ENCODE measurements at regions not wholly inside any gene's neighbourhood (a gene's known extent, or its start where the extent isn't known, plus 50 kb on each side); places are given as distances from the start of the nearest gene placed in this dataset.

DNA sequence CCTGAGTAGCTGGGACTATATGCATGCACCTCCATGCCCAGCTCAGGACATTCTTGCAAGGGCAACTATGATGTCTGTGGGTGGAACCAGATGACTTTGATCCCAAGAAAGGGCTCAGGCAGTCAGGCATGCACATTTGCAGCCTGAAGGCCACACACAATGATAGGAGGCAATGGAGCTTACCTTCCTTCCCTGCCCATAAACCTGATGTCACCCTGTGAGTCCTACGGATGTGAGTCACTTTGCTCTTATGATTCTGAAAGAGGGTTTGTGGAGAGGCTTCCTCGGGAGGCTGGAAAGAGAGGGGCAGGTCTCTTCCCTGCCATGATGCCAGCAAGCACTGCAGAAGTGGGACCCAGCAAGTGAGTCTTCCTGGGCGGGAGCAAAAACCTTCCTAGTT is 202.4 kb downstream of the LY86 start:
- Mint-ChIP-seq H3K4me3 (no peak overlapping the region), H3K27me3 (ENCODE audit: low read depth) (peaks cover 2% of the 10 kb centered on the region), H3K4me1 (ENCODE audit: low read depth) (peaks cover 37% of the 10 kb centered on the region), H3K27ac (no peak overlapping the region), H3K9me3 (ENCODE audit: insufficient read depth) (no peaks in the 10 kb centered on the region), H3K36me3 (ENCODE audit: low read depth) (no peaks in the 10 kb centered on the region)
- POLR2A ChIA-PET, result no interaction called here
- CTCF ChIA-PET, result no interaction called here
- ATAC-seq, result no peak
- DNase-seq, result no peak

DNA sequence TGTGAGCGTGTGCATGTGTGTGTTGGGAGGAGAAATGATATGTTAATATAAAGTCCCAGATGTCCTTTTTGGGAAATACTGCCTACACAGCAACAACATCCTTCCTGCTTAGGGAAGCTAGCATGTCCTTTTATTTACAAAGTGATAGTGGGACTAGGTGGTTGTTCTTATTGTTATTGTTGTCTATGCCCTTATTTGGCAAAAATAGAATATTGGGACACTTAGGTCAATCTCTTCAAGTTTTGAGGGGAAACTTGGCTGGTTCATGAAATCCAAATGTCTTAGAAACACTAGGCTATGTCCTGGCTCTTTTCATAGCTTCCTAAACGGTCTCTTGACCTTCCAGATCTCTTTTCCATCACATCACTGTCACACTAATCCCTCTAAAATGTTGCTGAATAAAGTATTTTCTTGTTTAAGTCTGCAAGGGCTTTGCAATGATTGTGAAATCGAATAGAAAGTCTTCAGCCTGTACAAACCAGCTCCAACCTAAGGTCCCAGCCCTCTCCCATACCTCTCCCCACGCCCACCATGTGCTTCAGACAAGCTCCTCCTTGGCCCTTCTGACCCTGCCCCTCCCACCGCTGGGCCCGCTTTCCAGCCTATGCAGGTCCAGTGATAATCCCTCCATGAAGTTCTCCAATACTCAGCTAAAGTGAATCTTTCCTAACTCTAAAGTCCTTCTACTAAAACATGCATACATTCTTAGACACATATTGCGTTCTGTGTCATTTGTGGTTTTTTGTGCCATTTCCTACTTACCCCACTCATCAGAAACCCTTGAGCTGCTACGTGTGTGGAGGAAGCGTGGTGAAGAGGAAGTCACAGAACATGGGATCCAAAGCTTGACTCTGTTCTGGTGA is 205.1 kb downstream of the LY86 start:
- H3K27ac Mint-ChIP-seq, result peak overlapping the region; percentile 65
- no peak overlapping the region for H3K4me3 Mint-ChIP-seq
- no peaks in the 10 kb centered on the region for H3K9me3 Mint-ChIP-seq (ENCODE audit: insufficient read depth)
- CTCF ChIA-PET, result interaction anchor here (0.8 to 2.4 kb wide), 6 partner anchors 9 to 445 kb away, joined by 3 to 8 read pairs (median 4); no protein-coding TSS in a partner anchor
- DNase-seq, result no peak
- no peaks in the 10 kb centered on the region for H3K27me3 Mint-ChIP-seq (ENCODE audit: low read depth)
- H3K36me3 Mint-ChIP-seq (ENCODE audit: low read depth), result no peaks in the 10 kb centered on the region
- ATAC-seq, result peak; percentile 56
- H3K4me1 Mint-ChIP-seq (ENCODE audit: low read depth), result peaks cover 38% of the 10 kb centered on the region
- POLR2A ChIA-PET, result no interaction called here

DNA sequence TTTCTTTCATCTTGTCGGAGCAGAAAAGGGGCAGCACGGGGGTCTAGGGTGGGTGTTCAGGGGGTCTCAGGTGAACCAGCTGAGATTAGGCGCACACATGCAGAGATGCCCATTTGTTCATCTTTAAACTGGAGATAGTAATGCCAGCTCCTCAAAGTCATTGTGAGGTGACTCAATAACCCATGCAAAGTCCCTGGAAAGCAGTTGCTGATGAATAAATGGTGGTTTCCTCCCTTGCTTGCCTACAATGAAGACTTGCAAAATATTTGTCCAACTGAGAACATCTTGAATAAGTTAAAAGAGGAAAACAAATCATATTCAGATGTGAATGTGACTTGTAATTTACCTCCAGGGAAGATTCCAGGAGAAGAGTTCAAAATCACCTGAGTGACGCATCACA is 206.9 kb downstream of the LY86 start:
- POLR2A ChIA-PET, result no interaction called here
- ATAC-seq, result no peak
- no peaks in the 10 kb centered on the region for H3K36me3 Mint-ChIP-seq (ENCODE audit: low read depth)

DNA sequence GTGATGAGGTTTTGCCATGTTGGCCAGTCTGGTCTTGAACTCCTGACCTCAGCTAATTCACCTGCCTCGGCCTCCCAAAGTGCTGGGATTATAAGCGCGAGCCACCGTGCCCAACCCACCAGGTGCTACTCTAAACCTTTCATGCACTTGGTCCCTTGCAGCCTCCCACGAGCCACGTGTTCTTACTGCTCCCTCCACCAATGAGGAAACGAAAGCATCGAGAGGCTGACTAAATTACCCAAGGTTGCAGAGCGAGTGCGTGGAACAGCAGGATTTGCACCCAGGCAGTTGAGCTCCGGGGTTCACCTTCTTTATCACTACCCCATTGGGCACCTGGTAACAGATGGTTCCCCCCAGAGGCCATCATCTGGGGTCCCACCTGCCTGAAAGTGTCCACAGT is 208.3 kb downstream of the LY86 start:
- POLR2A ChIA-PET, result no interaction called here
- DNase-seq (no peak), ATAC-seq (no peak)
- Mint-ChIP-seq H3K4me1 (ENCODE audit: low read depth) (peaks cover 59% of the 10 kb centered on the region), H3K9me3 (ENCODE audit: insufficient read depth) (no peaks in the 10 kb centered on the region), H3K27ac (no peak overlapping the region), H3K36me3 (ENCODE audit: low read depth) (no peaks in the 10 kb centered on the region), H3K27me3 (ENCODE audit: low read depth) (no peaks in the 10 kb centered on the region), H3K4me3 (no peak overlapping the region)
- CTCF ChIA-PET, result interaction anchor here (1.3 kb wide), 1 partner anchor 10 kb away, joined by 4 read pairs; no protein-coding TSS in a partner anchor

More for the DNA sequence above, 206.9 kb downstream of the LY86 start:
- Mint-ChIP-seq H3K4me3 (no peak overlapping the region), H3K4me1 (ENCODE audit: low read depth) (peaks cover 54% of the 10 kb centered on the region), H3K9me3 (ENCODE audit: insufficient read depth) (no peaks in the 10 kb centered on the region), H3K27ac (no peak overlapping the region), H3K27me3 (ENCODE audit: low read depth) (no peaks in the 10 kb centered on the region)
- DNase-seq, result no peak
- CTCF ChIA-PET, result interaction anchor here (1.7 to 2.4 kb wide), 2 partner anchors 36 to 99 kb away, joined by 4 to 8 read pairs; no protein-coding TSS in a partner anchor

DNA sequence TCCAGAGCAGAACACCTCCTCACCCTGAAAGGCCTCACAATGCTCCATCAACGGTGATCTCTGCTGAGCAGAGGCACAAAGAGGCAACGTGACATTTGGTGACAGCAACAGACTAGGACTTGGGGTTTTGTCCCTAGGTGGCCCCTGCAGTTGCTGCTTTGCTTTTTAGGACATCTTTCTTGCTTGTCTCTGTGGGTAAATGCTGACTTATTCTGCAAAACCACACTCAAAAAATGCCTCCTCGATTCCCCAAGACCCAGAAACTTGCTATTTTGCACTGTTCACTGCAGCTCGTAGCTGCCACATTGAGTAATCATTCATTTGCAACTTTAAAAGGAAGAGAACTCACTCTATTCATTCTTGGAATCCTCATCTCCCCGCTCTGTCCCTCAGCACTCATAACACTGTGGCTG is 209.9 kb downstream of the LY86 start:
- CTCF ChIA-PET, result no interaction called here
- POLR2A ChIA-PET, result no interaction called here
- no peaks in the 10 kb centered on the region for H3K27me3 Mint-ChIP-seq (ENCODE audit: low read depth)
- no peak overlapping the region for H3K4me3 Mint-ChIP-seq
- DNase-seq, result peak; percentile 32
- no peaks in the 10 kb centered on the region for H3K9me3 Mint-ChIP-seq (ENCODE audit: insufficient read depth)
- H3K27ac Mint-ChIP-seq, result peak overlapping the region; percentile 46
- no peaks in the 10 kb centered on the region for H3K36me3 Mint-ChIP-seq (ENCODE audit: low read depth)
- peaks cover 50% of the 10 kb centered on the region for H3K4me1 Mint-ChIP-seq (ENCODE audit: low read depth)
- no peak for ATAC-seq

DNA sequence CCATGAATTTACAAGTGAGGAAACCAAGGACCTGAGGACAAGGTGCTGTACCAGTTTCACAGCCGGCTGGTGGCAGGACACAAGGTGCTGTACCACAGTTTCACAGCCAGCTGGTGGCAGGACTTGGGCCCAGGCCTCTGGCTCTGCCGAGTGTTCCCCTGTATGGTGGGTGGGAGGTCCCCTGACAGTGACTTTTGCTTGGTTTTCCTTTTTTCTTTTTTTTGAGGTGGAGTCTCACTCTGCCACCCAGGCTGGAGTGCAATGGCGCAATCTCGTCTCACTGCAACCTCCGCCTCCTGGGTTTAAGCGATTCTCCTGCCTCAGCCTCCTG is 212.4 kb downstream of the LY86 start:
- Mint-ChIP-seq H3K9me3 (ENCODE audit: insufficient read depth) (no peaks in the 10 kb centered on the region), H3K4me1 (ENCODE audit: low read depth) (peaks cover 38% of the 10 kb centered on the region), H3K27ac (no peak overlapping the region), H3K27me3 (ENCODE audit: low read depth) (no peaks in the 10 kb centered on the region), H3K4me3 (no peak overlapping the region), H3K36me3 (ENCODE audit: low read depth) (no peaks in the 10 kb centered on the region)
- ChIA-PET POLR2A (no interaction called here), CTCF (no interaction called here)
- DNase-seq, result no peak
- ATAC-seq, result no peak

DNA sequence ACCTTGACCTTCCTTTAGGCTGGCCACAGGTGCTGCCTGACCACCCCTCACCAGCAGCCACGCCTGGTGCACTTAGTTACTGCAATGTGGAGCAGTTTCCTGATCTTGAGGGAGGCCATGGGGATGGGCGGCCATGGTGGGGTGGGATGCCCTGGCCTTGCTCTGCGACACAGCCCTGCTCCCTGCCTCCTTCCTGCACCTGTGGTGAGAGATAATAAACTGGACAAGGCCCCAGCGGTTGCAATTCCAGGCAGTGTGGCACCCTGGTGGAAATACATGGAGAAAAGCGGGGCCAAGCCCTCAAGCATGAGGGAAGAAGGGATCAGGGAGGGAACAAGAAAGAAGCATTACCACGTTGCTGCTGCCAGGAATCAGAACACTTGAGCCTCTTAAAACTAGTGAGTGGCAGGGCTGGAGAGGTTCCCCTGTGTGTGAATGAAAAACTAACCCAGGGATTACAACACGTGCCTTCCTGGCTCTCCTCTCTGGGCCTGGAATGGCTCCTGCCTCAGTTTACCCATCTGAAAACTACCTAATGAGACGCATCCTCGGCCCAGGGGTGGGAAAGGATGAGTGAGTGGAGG is 213.2 kb downstream of the LY86 start:
- Mint-ChIP-seq H3K9me3 (ENCODE audit: insufficient read depth) (no peaks in the 10 kb centered on the region), H3K4me3 (no peak overlapping the region), H3K27me3 (ENCODE audit: low read depth) (peaks cover 2% of the 10 kb centered on the region), H3K36me3 (ENCODE audit: low read depth) (no peaks in the 10 kb centered on the region), H3K27ac (peak overlapping the region; percentile 25), H3K4me1 (ENCODE audit: low read depth) (peaks cover 38% of the 10 kb centered on the region)
- POLR2A ChIA-PET, result no interaction called here
- CTCF ChIA-PET, result no interaction called here
- DNase-seq (no peak), ATAC-seq (no peak)

DNA sequence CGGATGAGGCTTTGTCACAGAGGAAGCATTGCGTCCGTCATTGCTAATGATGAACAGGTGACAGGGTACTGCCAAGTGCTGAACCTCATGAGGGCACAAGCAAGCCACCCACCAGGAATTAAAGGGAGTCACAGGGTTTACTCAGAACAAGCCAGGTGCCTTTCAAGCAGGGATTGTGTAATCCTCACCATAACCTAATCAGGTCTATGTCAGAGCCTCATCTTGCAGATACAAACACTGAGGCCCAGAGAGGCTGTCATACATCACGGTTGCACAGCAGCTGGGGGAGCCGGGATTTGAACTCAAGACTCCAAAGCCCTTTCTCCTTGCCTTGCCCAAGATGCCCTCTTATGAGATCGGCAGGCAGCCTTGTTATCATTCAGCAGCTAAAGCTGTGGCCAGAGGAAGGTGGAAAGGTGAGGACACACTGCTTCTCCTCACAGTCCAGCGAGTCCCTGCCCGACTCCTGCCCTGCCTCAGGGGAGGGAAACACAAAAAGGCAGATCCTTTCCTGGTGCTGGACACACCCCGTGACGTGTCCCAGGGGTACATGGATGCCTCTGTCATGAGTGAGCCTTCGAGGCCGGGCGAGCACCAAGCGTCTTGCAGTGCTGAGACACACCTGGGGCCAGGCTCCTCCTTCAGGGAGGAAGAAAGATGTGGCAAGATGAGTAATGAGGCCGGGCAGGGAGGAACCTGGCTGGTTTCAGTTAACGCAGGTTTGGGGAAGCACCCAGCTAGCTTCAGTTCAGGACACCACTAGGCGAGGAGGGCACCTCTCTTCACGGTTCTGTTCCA is 214.9 kb downstream of the LY86 start:
- Mint-ChIP-seq H3K4me1 (ENCODE audit: low read depth) (peaks cover 35% of the 10 kb centered on the region), H3K9me3 (ENCODE audit: insufficient read depth) (no peaks in the 10 kb centered on the region), H3K27ac (no peak overlapping the region), H3K4me3 (no peak overlapping the region), H3K27me3 (ENCODE audit: low read depth) (peaks cover 16% of the 10 kb centered on the region), H3K36me3 (ENCODE audit: low read depth) (no peaks in the 10 kb centered on the region)
- peak; percentile 24 for ATAC-seq
- CTCF ChIA-PET, result interaction anchor here (1.0 kb wide), 1 partner anchor 205 kb away, joined by 3 read pairs; no protein-coding TSS in a partner anchor
- POLR2A ChIA-PET, result no interaction called here
- no peak for DNase-seq

DNA sequence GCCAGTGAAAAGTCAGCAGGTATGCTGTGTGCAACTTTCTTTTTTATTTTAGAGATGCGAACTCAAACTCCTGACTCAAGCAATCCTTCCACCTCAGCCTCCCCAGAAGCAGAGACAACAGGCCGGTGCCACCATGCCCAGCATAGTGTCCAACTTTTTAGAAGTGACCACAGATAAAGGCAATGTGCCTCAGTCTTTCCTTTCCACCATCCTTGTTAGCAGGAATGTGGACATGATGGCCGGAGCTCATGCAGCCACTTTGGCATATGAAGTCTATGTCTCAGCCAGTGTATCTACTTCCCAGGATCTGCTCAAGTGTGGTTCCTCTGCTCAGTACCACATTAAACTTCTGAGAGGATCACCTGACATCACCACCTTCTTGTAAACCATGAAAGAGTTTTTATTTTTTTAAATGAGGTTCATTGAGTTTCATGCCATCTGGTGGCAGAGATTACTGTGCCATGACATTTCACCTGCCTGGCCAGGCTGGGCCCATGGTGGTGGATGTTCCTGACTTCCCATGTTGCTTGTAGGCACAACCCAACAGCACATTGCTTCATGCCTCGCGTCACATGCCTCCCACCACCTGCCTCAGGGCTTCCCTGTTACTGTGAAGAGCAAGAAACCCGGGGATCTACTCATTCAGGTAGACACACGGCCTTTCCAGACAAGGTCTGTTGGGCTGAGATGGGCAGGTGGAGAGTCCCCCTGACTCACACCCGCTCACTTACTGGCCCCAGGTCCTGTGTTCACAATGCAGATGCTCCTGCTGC is 216.5 kb downstream of the LY86 start:
- Mint-ChIP-seq H3K36me3 (ENCODE audit: low read depth) (no peaks in the 10 kb centered on the region), H3K27me3 (ENCODE audit: low read depth) (peaks cover 29% of the 10 kb centered on the region), H3K4me3 (no peak overlapping the region), H3K27ac (no peak overlapping the region), H3K9me3 (ENCODE audit: insufficient read depth) (no peaks in the 10 kb centered on the region), H3K4me1 (ENCODE audit: low read depth) (peaks cover 20% of the 10 kb centered on the region)
- POLR2A ChIA-PET, result interaction anchor here (0.6 kb wide), 1 partner anchor 125 kb away, joined by 3 read pairs; no protein-coding TSS in a partner anchor
- CTCF ChIA-PET, result interaction anchor here (1.2 kb wide), 1 partner anchor 10 kb away, joined by 3 read pairs; no protein-coding TSS in a partner anchor
- ATAC-seq (no peak), DNase-seq (no peak)

DNA sequence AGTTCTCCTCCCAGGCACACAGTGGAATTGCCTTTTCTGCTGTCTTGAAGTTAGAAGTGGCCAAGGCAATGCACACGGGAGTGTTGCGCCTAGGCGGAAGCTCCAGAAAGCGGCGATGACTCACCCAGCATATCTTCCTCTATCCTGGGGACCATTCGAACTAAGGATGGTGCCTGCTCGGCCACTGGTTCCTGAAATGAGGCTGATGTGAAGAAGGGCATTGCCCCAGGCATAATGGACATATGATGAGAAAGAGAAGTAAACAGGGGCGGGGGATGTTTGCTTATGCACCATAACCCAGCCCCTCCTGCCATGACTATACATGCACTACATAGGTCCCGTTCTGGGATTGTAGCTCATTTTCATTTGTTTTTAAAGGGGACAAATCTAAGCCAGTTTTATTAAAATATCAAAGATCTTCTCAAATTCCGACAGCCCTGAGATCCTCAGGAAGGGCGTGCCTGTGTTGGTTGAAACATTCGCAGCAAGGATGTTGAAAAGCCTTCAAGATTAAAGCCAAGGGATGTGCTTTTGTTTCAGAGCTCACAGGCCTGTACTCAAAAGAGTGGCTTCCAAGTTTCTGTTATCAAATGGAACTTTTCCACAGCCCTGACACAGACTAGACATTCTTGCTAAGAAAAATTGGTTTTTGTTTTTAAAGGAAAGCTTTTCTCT is 218.5 kb downstream of the LY86 start:
- no peak overlapping the region for H3K4me3 Mint-ChIP-seq
- DNase-seq, result no peak
- H3K4me1 Mint-ChIP-seq (ENCODE audit: low read depth), result peaks cover 28% of the 10 kb centered on the region
- no peak for ATAC-seq
- H3K36me3 Mint-ChIP-seq (ENCODE audit: low read depth), result no peaks in the 10 kb centered on the region
- peaks cover 31% of the 10 kb centered on the region for H3K27me3 Mint-ChIP-seq (ENCODE audit: low read depth)
- POLR2A ChIA-PET, result no interaction called here
- CTCF ChIA-PET, result interaction anchor here (0.9 to 1.0 kb wide), 2 partner anchors 10 to 130 kb away, joined by 3 to 4 read pairs; no protein-coding TSS in a partner anchor
- no peaks in the 10 kb centered on the region for H3K9me3 Mint-ChIP-seq (ENCODE audit: insufficient read depth)
- H3K27ac Mint-ChIP-seq, result no peak overlapping the region

DNA sequence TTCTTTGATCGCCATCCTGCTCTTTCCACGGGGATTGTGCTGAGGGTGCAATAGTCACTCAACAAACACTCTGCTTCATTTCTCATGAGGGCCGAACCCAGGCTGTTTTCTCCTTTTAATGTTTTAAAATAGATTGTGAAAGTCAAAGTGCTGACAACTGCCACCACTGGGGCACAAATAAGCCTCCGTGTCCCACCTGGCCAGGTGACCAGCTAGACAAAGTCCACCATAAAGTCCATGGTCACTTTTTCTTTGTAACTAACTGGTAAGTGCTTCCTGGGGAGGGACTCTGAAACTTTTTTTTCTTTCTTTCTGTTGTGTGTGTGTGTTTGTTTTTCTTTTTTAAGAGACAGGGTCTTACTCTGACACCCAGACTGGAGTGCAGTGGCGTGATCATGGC is 219.8 kb downstream of the LY86 start:
- Mint-ChIP-seq H3K27me3 (ENCODE audit: low read depth) (peaks cover 31% of the 10 kb centered on the region), H3K36me3 (ENCODE audit: low read depth) (no peaks in the 10 kb centered on the region), H3K27ac (no peak overlapping the region), H3K9me3 (ENCODE audit: insufficient read depth) (no peaks in the 10 kb centered on the region), H3K4me1 (ENCODE audit: low read depth) (peaks cover 34% of the 10 kb centered on the region), H3K4me3 (no peak overlapping the region)
- no peak for DNase-seq
- ChIA-PET POLR2A (no interaction called here), CTCF (interaction anchor here (1.1 to 1.5 kb wide), 2 partner anchors 85 to 112 kb away, joined by 3 read pairs; no protein-coding TSS in a partner anchor)
- no peak for ATAC-seq

Measured in activated CD8-positive, alpha-beta T cell treated with anti-CD3 and anti-CD28 coated beads, Interleukin-2, amount 10 ng/mL, durations not matched to agents 7 days and 5 days (primary cell).